ENCODE measurements at regions not wholly inside any gene's neighbourhood (a gene's known extent, or its start where the extent isn't known, plus 50 kb on each side); places are given as distances from the start of the nearest gene placed in this dataset.

GRCh38 chr14:94970941-94971730 lies 186.2 kb downstream of the DICER1 start:
- TF ChIP-seq CTCF (IDR thresholded peaks at IDR 0.05) (no peak), POLR2A (IDR thresholded peaks at IDR 0.05) (no peak)
- Histone ChIP-seq H3K36me3 (no peaks in the 10 kb centered on the region), H3K27ac (peak overlapping the region in 2 of 4 donors; percentile 35 to 78), H3K4me1 (no peaks in the 10 kb centered on the region), H3K9me3 (no peaks in the 10 kb centered on the region), H3K4me3 (no peak overlapping the region), H3K27me3 (no peaks in the 10 kb centered on the region)
- DNase-seq = no peak

GRCh38 chr14:94969766-94970165 lies 187.6 kb downstream of the DICER1 start:
- no peaks in the 10 kb centered on the region for H3K36me3 ChIP-seq
- no peak overlapping the region for H3K4me3 ChIP-seq
- no peak overlapping the region for H3K27ac ChIP-seq
- H3K27me3 ChIP-seq = no peaks in the 10 kb centered on the region
- H3K9me3 ChIP-seq = no peaks in the 10 kb centered on the region
- no peaks in the 10 kb centered on the region for H3K4me1 ChIP-seq
- TF ChIP-seq CTCF (IDR thresholded peaks at IDR 0.05) (no peak), POLR2A (IDR thresholded peaks at IDR 0.05) (no peak)
- no peak for DNase-seq

- Histone ChIP-seq H3K27ac (no peak overlapping the region), H3K27me3 (no peaks in the 10 kb centered on the region), H3K36me3 (no peaks in the 10 kb centered on the region), H3K4me3 (no peak overlapping the region), H3K4me1 (no peaks in the 10 kb centered on the region), H3K9me3 (no peaks in the 10 kb centered on the region)
- DNase-seq = no peak
- TF ChIP-seq POLR2A (IDR thresholded peaks at IDR 0.05) (no peak), CTCF (IDR thresholded peaks at IDR 0.05) (no peak)
Observed at GRCh38 chr14:94966868-94967267, 190.5 kb downstream of the DICER1 start.

GRCh38 chr14:94966344-94966743 lies 191.0 kb downstream of the DICER1 start:
- H3K9me3 ChIP-seq = no peaks in the 10 kb centered on the region
- no peaks in the 10 kb centered on the region for H3K36me3 ChIP-seq
- no peak overlapping the region for H3K27ac ChIP-seq
- no peak for DNase-seq
- H3K4me1 ChIP-seq = no peaks in the 10 kb centered on the region
- H3K4me3 ChIP-seq = no peak overlapping the region
- TF ChIP-seq POLR2A (IDR thresholded peaks at IDR 0.05) = no peak
- H3K27me3 ChIP-seq = no peaks in the 10 kb centered on the region

GRCh38 chr14:94965551-94966313 lies 191.6 kb downstream of the DICER1 start:
- Histone ChIP-seq H3K4me3 (no peak overlapping the region), H3K4me1 (no peaks in the 10 kb centered on the region), H3K27ac (no peak overlapping the region), H3K9me3 (no peaks in the 10 kb centered on the region), H3K27me3 (no peaks in the 10 kb centered on the region), H3K36me3 (no peaks in the 10 kb centered on the region)
- no peak for DNase-seq
- TF ChIP-seq CTCF (IDR thresholded peaks at IDR 0.05) = no peak
- TF ChIP-seq POLR2A (IDR thresholded peaks at IDR 0.05) = no peak

GRCh38 chr14:94964931-94965330 lies 192.4 kb downstream of the DICER1 start:
- Histone ChIP-seq H3K9me3 (no peaks in the 10 kb centered on the region), H3K4me1 (no peaks in the 10 kb centered on the region), H3K36me3 (no peaks in the 10 kb centered on the region), H3K27me3 (no peaks in the 10 kb centered on the region), H3K27ac (no peak overlapping the region), H3K4me3 (no peak overlapping the region)
- DNase-seq = no peak
- TF ChIP-seq POLR2A (IDR thresholded peaks at IDR 0.05) (no peak), CTCF (IDR thresholded peaks at IDR 0.05) (no peak)

Data from Peyer's patch (tissue), 4 donors.